Pancreas (tissue), 10 donors: ENCODE measurements at regions not wholly inside any gene's neighbourhood (a gene's known extent, or its start where the extent isn't known, plus 50 kb on each side); places are given as distances from the start of the nearest gene placed in this dataset.

ENCODE experiments used
- ATAC-seq, 4 donors: fragments of 200-7000 bp; cut with Tn5 transposase; one replicate each; pipeline versions ENCODE4 v1.8.0 to v1.9.1; 2020; ENCODE audit warnings: mild to moderate bottlenecking in 4 of 4, moderate library complexity in 4 of 4
- DNase-seq, 6 donors: peaks; one replicate each; pipeline ENCODE4 v3.0.0-alpha.2; 2020
- FAIRE-seq: peaks from 2 replicates; lab custom pipeline; 2012; peaks lifted over from hg19 to GRCh38; lab: Jason Lieb, UNC
- H3K27ac ChIP-seq, 4 donors: fragments of 200-600 bp; sonication (generic); 1 replicate in 3 of 4; 2 replicates in 1 of 4; pipeline versions ENCODE4 v1.5.0 to v1.8.0; 2020
- H3K27me3 ChIP-seq, 4 donors: fragments of 200-600 bp; one replicate each; pipeline ENCODE4 v1.8.0; 2021
- H3K36me3 ChIP-seq, 3 donors: fragments of 200-600 bp; sonication (generic) in 1 of 3; one replicate each; pipeline versions ENCODE4 v1.5.0 to v1.8.0; 2020 to 2021
- H3K4me1 ChIP-seq, 3 donors: fragments of 200-600 bp; one replicate each; pipeline ENCODE4 v1.8.0; 2021
- H3K4me3 ChIP-seq, 4 donors: fragments of 200-600 bp; sonication (generic) in 2 of 4; one replicate each; pipeline versions ENCODE4 v1.5.0 to v1.8.0; 2020 to 2021
- H3K9me3 ChIP-seq, 4 donors: fragments of 200-600 bp; one replicate each; pipeline ENCODE4 v1.8.0; 2021
- WGBS, 2 donors: extraction: QIAGEN DNeasy Blood & Tissue Kit; methylation state at CpG; one replicate each; pipeline ENCODE4 v1.1.7; 2013; 5-methylcytosine and 5-hydroxymethylcytosine counted together
- intact Hi-C, 3 donors: fragments of 100-400 bp; cut with DNase I; formaldehyde crosslinking; loops; one replicate each; pipeline versions ENCODE4 v1.11.1 to v1.14.2; 2022
- TF ChIP-seq, protein P1 (sequence below), 4 donors: fragments of 200-600 bp; sonication (generic) in 3 of 4; IDR thresholded peaks; one replicate each; pipeline versions ENCODE4 v1.5.0 to v1.8.0; 2021; ENCODE audit warnings: antibody characterized with exemption in 4 of 4
- donor health status: healthy with polysubstance abuse.
- donor health status: DM: no; HTN: no; CAD: no; lungs with moderate emphysema.
- donor health status: DM: no; HTN: no; CAD: no.
- donor health status: control.
- donor health status: control.
- donor health status: Bipolar disorder and iron deficiency.
- donor health status: DM: yes; HTN: yes; CAD: no.
- donor health status: DM: no; HTN: no; CAD: no.
- donor health status: DM: no; HTN: no; CAD: no.
- donor health status: DM: yes; HTN: yes; CAD: no.

- H3K9me3 ChIP-seq: no peaks in the 10 kb centered on the region
- TF ChIP-seq, protein P1, sequence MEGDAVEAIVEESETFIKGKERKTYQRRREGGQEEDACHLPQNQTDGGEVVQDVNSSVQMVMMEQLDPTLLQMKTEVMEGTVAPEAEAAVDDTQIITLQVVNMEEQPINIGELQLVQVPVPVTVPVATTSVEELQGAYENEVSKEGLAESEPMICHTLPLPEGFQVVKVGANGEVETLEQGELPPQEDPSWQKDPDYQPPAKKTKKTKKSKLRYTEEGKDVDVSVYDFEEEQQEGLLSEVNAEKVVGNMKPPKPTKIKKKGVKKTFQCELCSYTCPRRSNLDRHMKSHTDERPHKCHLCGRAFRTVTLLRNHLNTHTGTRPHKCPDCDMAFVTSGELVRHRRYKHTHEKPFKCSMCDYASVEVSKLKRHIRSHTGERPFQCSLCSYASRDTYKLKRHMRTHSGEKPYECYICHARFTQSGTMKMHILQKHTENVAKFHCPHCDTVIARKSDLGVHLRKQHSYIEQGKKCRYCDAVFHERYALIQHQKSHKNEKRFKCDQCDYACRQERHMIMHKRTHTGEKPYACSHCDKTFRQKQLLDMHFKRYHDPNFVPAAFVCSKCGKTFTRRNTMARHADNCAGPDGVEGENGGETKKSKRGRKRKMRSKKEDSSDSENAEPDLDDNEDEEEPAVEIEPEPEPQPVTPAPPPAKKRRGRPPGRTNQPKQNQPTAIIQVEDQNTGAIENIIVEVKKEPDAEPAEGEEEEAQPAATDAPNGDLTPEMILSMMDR (IDR thresholded peaks at IDR 0.05): no peak
Measured at GRCh38 chrX:16222151-16222550, 54.9 kb downstream of the MAGEB17 start.

GRCh38 chrX:16223385-16223784 lies 56.1 kb downstream of the MAGEB17 start:
- Histone ChIP-seq H3K9me3 (no peaks in the 10 kb centered on the region), H3K36me3 (no peaks in the 10 kb centered on the region), H3K27ac (no peak overlapping the region), H3K4me1 (no peaks in the 10 kb centered on the region), H3K4me3 (no peak overlapping the region), H3K27me3 (no peaks in the 10 kb centered on the region)
- ATAC-seq (no peak), FAIRE-seq (no peak), DNase-seq (no peak)
- intact Hi-C loops: no loop called here
- 94 to 100% methylated on average over 1 of the region's 1 CpG for WGBS, 2 donors
- TF ChIP-seq, protein P1 (IDR thresholded peaks at IDR 0.05): no peak

More at GRCh38 chrX:16222151-16222550, 54.9 kb downstream of the MAGEB17 start:
- no peak for ATAC-seq
- no peak overlapping the region for H3K27ac ChIP-seq
- intact Hi-C loops: no loop called here
- H3K36me3 ChIP-seq: no peaks in the 10 kb centered on the region
- no peaks in the 10 kb centered on the region for H3K4me1 ChIP-seq
- H3K4me3 ChIP-seq: no peak overlapping the region
- H3K27me3 ChIP-seq: no peaks in the 10 kb centered on the region
- DNase-seq: no peak
- FAIRE-seq: no peak

DNA sequence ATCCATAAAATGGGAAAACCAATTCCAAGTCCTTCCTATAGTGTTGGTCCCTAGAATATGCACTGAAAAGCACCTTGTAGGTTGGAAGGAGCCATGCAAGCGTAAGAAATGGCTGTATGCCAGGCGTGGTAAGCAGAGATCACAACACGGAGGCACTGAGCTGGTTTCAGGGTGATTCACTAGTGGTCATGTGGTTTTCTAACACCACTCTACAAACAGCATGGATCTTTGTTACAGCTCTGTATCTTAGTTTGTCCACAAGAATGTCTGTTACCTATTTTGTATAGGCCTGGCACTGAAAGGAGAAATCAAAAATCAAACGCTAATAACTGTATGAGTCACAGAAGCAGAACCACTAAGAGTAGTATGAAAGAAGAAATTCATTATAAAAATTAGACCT lies 71.9 kb downstream of the MAGEB17 start:
- TF ChIP-seq, protein P1 (IDR thresholded peaks at IDR 0.05): no peak
- Histone ChIP-seq H3K4me1 (no peaks in the 10 kb centered on the region), H3K9me3 (no peaks in the 10 kb centered on the region), H3K27me3 (peaks cover 0 to 5% (median 0%) of the 10 kb centered on the region in 4 donors), H3K4me3 (no peak overlapping the region), H3K36me3 (no peaks in the 10 kb centered on the region), H3K27ac (no peak overlapping the region)
- FAIRE-seq: no peak
- intact Hi-C loops: no loop called here
- DNase-seq: no peak
- WGBS, 2 donors: 83 to 86% methylated on average over 4 of the region's 4 CpGs
- no peak for ATAC-seq

DNA sequence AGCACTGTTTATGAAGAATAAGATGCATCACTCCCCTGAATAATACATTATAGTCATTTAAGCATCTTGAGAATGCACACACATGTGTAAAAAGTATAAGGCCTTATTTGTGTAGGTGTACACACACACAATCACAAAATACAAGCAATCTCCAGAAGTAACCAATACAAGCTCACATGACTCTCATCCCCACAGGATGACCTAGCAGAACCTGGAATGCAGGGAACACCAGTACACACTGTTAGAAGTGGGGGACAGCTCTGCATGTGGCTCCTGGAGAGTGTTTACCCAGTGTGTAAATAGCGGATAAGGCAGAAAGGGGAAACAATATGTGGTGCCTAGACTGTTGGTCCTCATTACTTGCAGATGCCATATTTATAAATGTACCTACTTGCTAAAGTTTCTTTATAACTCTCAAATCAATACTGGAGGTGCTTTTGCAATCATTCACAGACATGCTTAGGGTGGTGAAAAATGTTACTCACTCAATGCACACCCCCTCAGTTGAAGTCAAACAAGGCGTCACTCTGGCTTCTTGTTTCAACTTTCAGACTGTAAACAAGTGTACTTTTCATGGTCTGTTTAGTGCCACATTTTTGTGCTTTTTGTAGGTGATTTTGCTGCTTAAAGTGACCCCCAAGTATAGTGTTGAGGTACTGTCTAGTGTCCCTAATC lies 73.1 kb downstream of the MAGEB17 start:
- H3K27me3 ChIP-seq: peaks cover 0 to 5% (median 0%) of the 10 kb centered on the region in 4 donors
- no peak overlapping the region for H3K27ac ChIP-seq
- no peak for FAIRE-seq
- no peak for DNase-seq
- intact Hi-C loops: no loop called here
- H3K36me3 ChIP-seq: no peaks in the 10 kb centered on the region
- H3K9me3 ChIP-seq: no peaks in the 10 kb centered on the region
- H3K4me3 ChIP-seq: no peak overlapping the region
- no peaks in the 10 kb centered on the region for H3K4me1 ChIP-seq
- 60 to 73% methylated on average over 2 of the region's 2 CpGs for WGBS, 2 donors
- TF ChIP-seq, protein P1 (IDR thresholded peaks at IDR 0.05): no peak
- ATAC-seq: no peak

- no peak for ATAC-seq
- no peaks in the 10 kb centered on the region for H3K36me3 ChIP-seq
- H3K27ac ChIP-seq: no peak overlapping the region
- intact Hi-C loops: no loop called here
- peaks cover 0 to 5% (median 0%) of the 10 kb centered on the region in 4 donors for H3K27me3 ChIP-seq
- TF ChIP-seq, protein P1 (IDR thresholded peaks at IDR 0.05): no peak
- H3K4me1 ChIP-seq: no peaks in the 10 kb centered on the region
- DNase-seq: no peak
- H3K4me3 ChIP-seq: no peak overlapping the region
- FAIRE-seq: no peak
- H3K9me3 ChIP-seq: no peaks in the 10 kb centered on the region
Measured at GRCh38 chrX:16240968-16241367, 73.7 kb downstream of the MAGEB17 start.
